ENCODE measurements at regions not wholly inside any gene's neighbourhood (a gene's known extent, or its start where the extent isn't known, plus 50 kb on each side); places are given as distances from the start of the nearest gene placed in this dataset.

DNA sequence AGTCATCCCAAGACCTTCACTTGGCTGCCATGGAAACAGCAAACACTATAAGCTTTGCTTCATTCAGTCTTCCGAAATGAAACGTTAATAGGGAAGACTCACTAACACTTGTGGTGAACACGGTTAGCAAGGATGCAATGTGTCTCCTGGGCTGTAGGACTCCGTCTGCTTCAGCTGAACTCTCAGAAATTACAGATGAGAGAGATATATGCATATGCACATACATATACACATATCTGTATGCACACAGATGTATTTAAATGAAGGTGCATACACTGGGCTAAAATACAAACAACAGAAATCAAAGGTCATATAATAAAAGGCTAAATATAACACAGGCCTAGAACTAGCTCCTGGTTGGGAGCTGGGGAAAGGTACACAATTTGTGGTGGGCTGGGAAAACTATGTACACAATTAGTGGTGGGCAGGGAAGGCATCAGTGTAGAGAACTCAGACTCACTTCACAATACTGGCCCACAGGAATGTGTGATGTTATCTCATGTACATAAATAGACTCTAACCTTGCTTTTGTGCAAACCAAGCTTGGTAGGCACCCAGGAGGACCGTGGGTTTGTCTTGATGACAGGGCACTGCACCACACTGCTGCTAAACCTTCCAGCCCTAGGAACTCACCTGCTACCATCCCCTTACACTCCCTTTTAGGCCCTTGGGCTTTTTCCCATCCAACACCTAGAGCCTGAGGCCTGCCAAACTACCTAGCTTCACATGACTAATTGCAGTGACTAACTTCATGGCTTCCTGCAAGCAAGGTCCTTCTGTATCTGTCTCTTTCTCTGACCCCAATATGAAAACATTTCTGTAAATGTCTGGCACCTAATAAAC is 873.1 kb downstream of the NSUN3 start:
- H3K36me3 ChIP-seq (replicated peaks in 1 of 2): no peaks in the 10 kb centered on the region
- peaks cover 0 to 3% (median 0%) of the 10 kb centered on the region in 3 donors for H3K9me3 ChIP-seq (replicated peaks in 1 of 3)
- TF ChIP-seq, protein P1, sequence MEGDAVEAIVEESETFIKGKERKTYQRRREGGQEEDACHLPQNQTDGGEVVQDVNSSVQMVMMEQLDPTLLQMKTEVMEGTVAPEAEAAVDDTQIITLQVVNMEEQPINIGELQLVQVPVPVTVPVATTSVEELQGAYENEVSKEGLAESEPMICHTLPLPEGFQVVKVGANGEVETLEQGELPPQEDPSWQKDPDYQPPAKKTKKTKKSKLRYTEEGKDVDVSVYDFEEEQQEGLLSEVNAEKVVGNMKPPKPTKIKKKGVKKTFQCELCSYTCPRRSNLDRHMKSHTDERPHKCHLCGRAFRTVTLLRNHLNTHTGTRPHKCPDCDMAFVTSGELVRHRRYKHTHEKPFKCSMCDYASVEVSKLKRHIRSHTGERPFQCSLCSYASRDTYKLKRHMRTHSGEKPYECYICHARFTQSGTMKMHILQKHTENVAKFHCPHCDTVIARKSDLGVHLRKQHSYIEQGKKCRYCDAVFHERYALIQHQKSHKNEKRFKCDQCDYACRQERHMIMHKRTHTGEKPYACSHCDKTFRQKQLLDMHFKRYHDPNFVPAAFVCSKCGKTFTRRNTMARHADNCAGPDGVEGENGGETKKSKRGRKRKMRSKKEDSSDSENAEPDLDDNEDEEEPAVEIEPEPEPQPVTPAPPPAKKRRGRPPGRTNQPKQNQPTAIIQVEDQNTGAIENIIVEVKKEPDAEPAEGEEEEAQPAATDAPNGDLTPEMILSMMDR (IDR thresholded peaks at IDR 0.05): no peak
- TF ChIP-seq POLR2A (IDR thresholded peaks at IDR 0.05): no peak
- intact Hi-C loops (cut with DNase I): no loop called here
- DNase-seq: no peak
- H3K27me3 ChIP-seq: no peaks in the 10 kb centered on the region
- H3K4me1 ChIP-seq (replicated peaks in 1 of 2): no peaks in the 10 kb centered on the region
- no peak overlapping the region for H3K4me3 ChIP-seq
- no peak overlapping the region for H3K27ac ChIP-seq
- WGBS, 4 donors: 80 to 88% (median 85%) methylated on average over 5 of the region's 5 CpGs

DNA sequence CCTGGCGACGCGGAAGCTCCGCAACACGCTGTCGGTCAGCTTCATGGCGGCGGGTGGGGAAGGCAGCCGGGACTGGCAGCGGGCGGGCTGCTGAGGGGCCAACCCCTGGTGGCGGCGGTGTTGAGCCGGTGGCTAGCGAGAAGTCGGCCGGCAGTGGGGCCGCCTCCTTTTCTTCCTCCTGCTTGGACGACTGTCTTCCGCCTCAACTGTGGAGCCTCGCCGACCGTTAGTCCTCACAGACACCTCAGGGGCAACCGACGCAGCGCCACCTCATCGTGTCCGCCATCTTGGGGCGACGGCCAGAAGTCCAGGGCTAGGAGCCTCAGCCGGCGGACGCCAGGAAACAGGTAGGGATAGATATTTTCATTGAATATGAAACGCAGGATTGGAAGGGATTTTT is 875.1 kb downstream of the NSUN3 start:
- 94 to 98% (median 96%) methylated on average over 28 to 34 of the region's 34 CpGs for WGBS, 4 donors
- DNase-seq: no peak

DNA sequence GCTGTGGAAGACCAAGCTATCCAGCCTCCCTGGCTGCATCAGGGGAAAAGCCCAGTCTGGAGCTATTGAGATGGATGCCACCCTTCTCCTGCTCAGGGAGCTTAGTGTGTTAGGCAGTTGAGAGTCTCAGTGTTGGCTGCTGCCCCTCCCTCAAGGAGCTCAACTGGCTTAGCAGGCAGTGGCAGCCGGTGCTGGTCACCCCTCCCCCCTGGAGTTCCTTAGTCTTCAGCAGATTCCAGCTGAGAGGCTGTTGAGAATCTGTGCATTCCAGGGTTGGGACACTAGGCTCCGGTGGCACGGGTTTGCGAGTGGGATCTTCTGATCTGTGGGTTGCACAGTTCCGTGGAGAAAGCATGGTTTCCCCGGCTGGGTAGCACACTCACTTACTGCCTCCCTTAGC is 883.8 kb downstream of the NSUN3 start:
- Histone ChIP-seq H3K27ac (no peak overlapping the region), H3K4me1 (replicated peaks in 1 of 2) (no peaks in the 10 kb centered on the region), H3K36me3 (replicated peaks in 1 of 2) (no peaks in the 10 kb centered on the region), H3K27me3 (no peaks in the 10 kb centered on the region), H3K9me3 (replicated peaks in 1 of 3) (no peaks in the 10 kb centered on the region), H3K4me3 (no peak overlapping the region)
- no peak for DNase-seq
- 88 to 94% (median 93%) methylated on average over 5 to 6 of the region's 6 CpGs for WGBS, 4 donors
- TF ChIP-seq POLR2A (IDR thresholded peaks at IDR 0.05): no peak
- TF ChIP-seq, protein P1 (IDR thresholded peaks at IDR 0.05): no peak
- intact Hi-C loops (cut with DNase I): no loop called here

More for the DNA sequence above, 875.1 kb downstream of the NSUN3 start:
- Histone ChIP-seq H3K27ac (no peak overlapping the region), H3K9me3 (replicated peaks in 1 of 3) (peaks cover 0 to 3% (median 0%) of the 10 kb centered on the region in 3 donors), H3K36me3 (replicated peaks in 1 of 2) (no peaks in the 10 kb centered on the region), H3K4me1 (replicated peaks in 1 of 2) (no peaks in the 10 kb centered on the region), H3K27me3 (no peaks in the 10 kb centered on the region), H3K4me3 (no peak overlapping the region)
- TF ChIP-seq, protein P1 (IDR thresholded peaks at IDR 0.05): no peak
- TF ChIP-seq POLR2A (IDR thresholded peaks at IDR 0.05): no peak
- intact Hi-C loops (cut with DNase I): no loop called here

DNA sequence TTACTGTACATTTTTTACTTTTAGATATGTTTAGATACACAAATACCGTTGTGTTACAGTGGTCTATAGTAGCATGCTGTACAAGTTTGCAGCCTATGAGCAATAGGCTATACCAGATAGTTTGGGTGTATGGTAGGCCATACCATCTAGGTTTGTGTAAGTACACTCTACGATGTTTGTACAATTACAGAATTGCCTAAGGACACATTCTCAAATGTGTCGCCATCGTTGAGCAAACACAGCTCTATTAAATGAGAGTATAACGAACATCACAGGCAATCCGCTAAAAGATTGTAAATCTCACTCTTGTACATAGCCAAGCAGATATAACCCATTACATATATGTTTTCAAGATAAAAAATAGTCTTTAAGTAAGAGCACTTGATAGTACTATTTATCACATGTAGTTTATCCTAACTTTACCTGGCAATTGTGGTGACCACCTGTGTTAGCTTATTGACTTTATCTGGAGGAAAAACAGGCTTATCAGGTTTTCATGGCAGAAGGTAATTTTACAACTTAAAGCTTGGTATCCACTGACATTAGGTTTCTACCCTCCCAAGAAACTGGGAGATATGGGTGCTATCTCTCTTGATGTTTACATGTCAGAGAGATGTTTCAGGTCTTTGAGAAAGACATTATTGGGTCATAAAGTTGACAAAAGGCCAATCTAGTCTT is 898.7 kb downstream of the NSUN3 start:
- H3K36me3 ChIP-seq (replicated peaks in 1 of 2): no peaks in the 10 kb centered on the region
- no peak overlapping the region for H3K27ac ChIP-seq
- DNase-seq: no peak
- intact Hi-C loops (cut with DNase I): no loop called here
- no peaks in the 10 kb centered on the region for H3K27me3 ChIP-seq
- WGBS, 4 donors: 73 to 88% (median 83%) methylated on average over 6 of the region's 6 CpGs
- no peak overlapping the region for H3K4me3 ChIP-seq
- H3K4me1 ChIP-seq (replicated peaks in 1 of 2): no peaks in the 10 kb centered on the region
- no peaks in the 10 kb centered on the region for H3K9me3 ChIP-seq (replicated peaks in 1 of 3)
- TF ChIP-seq, protein P1 (IDR thresholded peaks at IDR 0.05): no peak
- no peak for TF ChIP-seq POLR2A (IDR thresholded peaks at IDR 0.05)
